ENCODE measurements at regions not wholly inside any gene's neighbourhood (a gene's known extent, or its start where the extent isn't known, plus 50 kb on each side); places are given as distances from the start of the nearest gene placed in this dataset.

- TF ChIP-seq ZNF687 (CRISPR knock-in tag; IDR thresholded peaks at IDR 0.05) (no peak), ATF7 (IDR thresholded peaks at IDR 0.05) (no peak), ATF7 (CRISPR knock-in tag; IDR thresholded peaks at IDR 0.05) (no peak), ESRRA (CRISPR knock-in tag; IDR thresholded peaks at IDR 0.05; ENCODE audit: low read depth) (no peak), HNRNPH1 (optimal IDR thresholded peaks at IDR 0.05; ENCODE audit: low read depth, low read length) (no peak), THRA (CRISPR knock-in tag; IDR thresholded peaks at IDR 0.05; ENCODE audit: borderline replicate concordance) (no peak), PAF1 (CRISPR knock-in tag; IDR thresholded peaks at IDR 0.05) (no peak), TAF1 (CRISPR knock-in tag; IDR thresholded peaks at IDR 0.05) (no peak), YEATS2 (CRISPR knock-in tag; IDR thresholded peaks at IDR 0.05; ENCODE audit: borderline replicate concordance) (no peak), ZNF138 (CRISPR knock-in tag; IDR thresholded peaks at IDR 0.05; ENCODE audit: low read depth) (no peak), MTF1 (CRISPR knock-in tag; IDR thresholded peaks at IDR 0.05) (no peak), FOXA3 (CRISPR knock-in tag; IDR thresholded peaks at IDR 0.05) (no peak)
Measured at GRCh38 chr2:129437725-129438124, 541.7 kb upstream of the RAB6C start.
